HG03196 (cell line): ENCODE measurements at regions not wholly inside any gene's neighbourhood (a gene's known extent, or its start where the extent isn't known, plus 50 kb on each side); places are given as distances from the start of the nearest gene placed in this dataset.
"Not testable (repeated sequence)": the region's sequence is repeated elsewhere in the genome, so short reads cannot be mapped to it uniquely, and the experiment has no call there.

Experiments
- ATAC-seq: cut with Tn5 transposase; IDR thresholded peaks from one replicate; pipeline ENCODE4 v1.9.1; 2021; ENCODE audit not compliant: unreplicated experiment

- no peak for ATAC-seq
Observed at GRCh38 chr6:67160820-67161219, 1453.8 kb upstream of the EYS start.

GRCh38 chr6:67141005-67141404, 1434.0 kb upstream of the EYS start:
- ATAC-seq = no peak

GRCh38 chr6:67133973-67134372, 1426.9 kb upstream of the EYS start:
- no peak for ATAC-seq

- ATAC-seq = no peak
Observed at GRCh38 chr6:67131827-67132226, 1424.8 kb upstream of the EYS start.

- ATAC-seq = no peak
Observed at GRCh38 chr6:67129780-67130179, 1422.8 kb upstream of the EYS start.

GRCh38 chr6:67127041-67127440, 1420.0 kb upstream of the EYS start:
- ATAC-seq = no peak

GRCh38 chr6:67121115-67121514, 1414.1 kb upstream of the EYS start:
- no peak for ATAC-seq

- no peak for ATAC-seq
Observed at GRCh38 chr6:67112120-67112519, 1405.1 kb upstream of the EYS start.

- ATAC-seq = no peak
Observed at GRCh38 chr6:67102743-67103142, 1395.7 kb upstream of the EYS start.

- ATAC-seq = not testable (repeated sequence)
Observed at GRCh38 chr6:67095618-67096226, 1388.7 kb upstream of the EYS start.

- ATAC-seq = no peak
Observed at GRCh38 chr6:67094431-67094946, 1387.5 kb upstream of the EYS start.

- ATAC-seq = no peak
Observed at GRCh38 chr6:67073938-67074337, 1366.9 kb upstream of the EYS start.

- no peak for ATAC-seq
Observed at GRCh38 chr6:67068781-67069180, 1361.8 kb upstream of the EYS start.

GRCh38 chr6:67064323-67064722, 1357.3 kb upstream of the EYS start:
- no peak for ATAC-seq

- no peak for ATAC-seq
Observed at GRCh38 chr6:67047996-67048395, 1341.0 kb upstream of the EYS start.

GRCh38 chr6:67045076-67045475, 1338.0 kb upstream of the EYS start:
- no peak for ATAC-seq

GRCh38 chr6:67031451-67031850, 1324.4 kb upstream of the EYS start:
- ATAC-seq = no peak

GRCh38 chr6:67030861-67031260, 1323.8 kb upstream of the EYS start:
- ATAC-seq = no peak

GRCh38 chr6:67016921-67017460, 1310.0 kb upstream of the EYS start:
- no peak for ATAC-seq

GRCh38 chr6:67011441-67011840, 1304.4 kb upstream of the EYS start:
- no peak for ATAC-seq

GRCh38 chr6:67009818-67010217, 1302.8 kb upstream of the EYS start:
- ATAC-seq = no peak

GRCh38 chr6:67003844-67004243, 1296.8 kb upstream of the EYS start:
- ATAC-seq = no peak

GRCh38 chr6:67000121-67000520, 1293.1 kb upstream of the EYS start:
- ATAC-seq = no peak
